Caco-2 (cell line): ENCODE measurements at regions not wholly inside any gene's neighbourhood (a gene's known extent, or its start where the extent isn't known, plus 50 kb on each side); places are given as distances from the start of the nearest gene placed in this dataset.

ENCODE experiments used
- BruUV-seq: library from RNA; stranded (reverse); fragments of 400-500 nt; replicated peaks from 2 replicates; lab custom pipeline; 2021; lab: Mats Ljungman, UMichigan
- CTCF ChIA-PET: fragments of 300-600 bp; sonication (Branson Sonifier 250); formaldehyde crosslinking; loops from one replicate; lab custom pipeline; 2022; ENCODE audit warnings: antibody characterized with exemption; lab: Charles Lee
- POLR2A ChIA-PET: fragments of 300-600 bp; sonication (Branson Sonifier 250); formaldehyde crosslinking; loops from one replicate; lab custom pipeline; 2022; ENCODE audit warnings: antibody characterized with exemption; lab: Charles Lee
- DNase-seq, 2 experiments: peaks; one replicate each; pipeline versions ENCODE4 v3.0.0 to v3.0.0-alpha.2; 2020 to 2022
- H3K27me3 ChIP-seq: replicated peaks from 2 replicates; pipeline ENCODE4 v1.6.0; 2011; ENCODE audit warnings: low read length; ENCODE audit not compliant: control insufficient read depth, insufficient read depth
- H3K36me3 ChIP-seq: 2 replicates; pipeline ENCODE4 v1.5.1; 2011; ENCODE audit warnings: low read length; ENCODE audit not compliant: control insufficient read depth, insufficient read depth
- H3K4me1 ChIP-seq: fragments of 250-450 bp; sonication (Bioruptor Pico); 2 replicates; pipeline ENCODE4 v1.5.1; 2020; ENCODE audit warnings: mild to moderate bottlenecking
- H3K4me3 ChIP-seq: 2 replicates; pipeline ENCODE4 v1.5.1; 2011; ENCODE audit warnings: low read depth, mild to moderate bottlenecking, control low read depth, low read length
- H3K9me3 ChIP-seq: fragments of 250-450 bp; sonication (Bioruptor Pico); 2 replicates; pipeline ENCODE4 v1.5.1; 2020; ENCODE audit warnings: mild to moderate bottlenecking, moderate library complexity
- H3K27ac Mint-ChIP-seq: one replicate; pipeline ENCODE4 v1.8.0; 2022; ENCODE audit warnings: mixed read lengths; ENCODE audit not compliant: unreplicated experiment
- H3K27me3 Mint-ChIP-seq: one replicate; pipeline ENCODE4 v1.8.0; 2022; ENCODE audit warnings: mixed read lengths; ENCODE audit not compliant: insufficient read depth, unreplicated experiment
- H3K36me3 Mint-ChIP-seq: one replicate; pipeline ENCODE4 v1.8.0; 2022; ENCODE audit warnings: mild to moderate bottlenecking, mixed read lengths; ENCODE audit not compliant: insufficient read depth, unreplicated experiment
- H3K4me1 Mint-ChIP-seq: one replicate; pipeline ENCODE4 v1.8.0; 2022; ENCODE audit warnings: low read depth, mixed read lengths; ENCODE audit not compliant: unreplicated experiment
- H3K4me3 Mint-ChIP-seq: one replicate; pipeline ENCODE4 v1.8.0; 2022; ENCODE audit warnings: mild to moderate bottlenecking, moderate library complexity, mixed read lengths; ENCODE audit not compliant: unreplicated experiment
- H3K9me3 Mint-ChIP-seq: one replicate; pipeline ENCODE4 v1.8.0; 2022; ENCODE audit warnings: mixed read lengths; ENCODE audit not compliant: unreplicated experiment
- intact Hi-C: fragments of 100-400 bp; cut with micrococcal nuclease; formaldehyde crosslinking; loops from one replicate; pipeline ENCODE4 v1.10.0; 2022; ENCODE audit not compliant: unreplicated experiment
- TF ChIP-seq, protein P1 (sequence below), 2 experiments: fragments of 200-600 bp in 1 of 2; IDR thresholded peaks; 1 replicate in 1 of 2; 2 replicates in 1 of 2; pipeline versions ENCODE4 v1.5.1 to v1.8.0; 2011 to 2022; ENCODE audit warnings: antibody characterized with exemption in 1 of 2, control low read depth in 1 of 2, inconsistent platforms in 1 of 2, low read depth in 1 of 2, low read length in 1 of 2, mild to moderate bottlenecking in 1 of 2, moderate library complexity in 1 of 2; ENCODE audit not compliant: insufficient read depth in 1 of 2, severe bottlenecking in 1 of 2, unreplicated experiment in 1 of 2

DNA sequence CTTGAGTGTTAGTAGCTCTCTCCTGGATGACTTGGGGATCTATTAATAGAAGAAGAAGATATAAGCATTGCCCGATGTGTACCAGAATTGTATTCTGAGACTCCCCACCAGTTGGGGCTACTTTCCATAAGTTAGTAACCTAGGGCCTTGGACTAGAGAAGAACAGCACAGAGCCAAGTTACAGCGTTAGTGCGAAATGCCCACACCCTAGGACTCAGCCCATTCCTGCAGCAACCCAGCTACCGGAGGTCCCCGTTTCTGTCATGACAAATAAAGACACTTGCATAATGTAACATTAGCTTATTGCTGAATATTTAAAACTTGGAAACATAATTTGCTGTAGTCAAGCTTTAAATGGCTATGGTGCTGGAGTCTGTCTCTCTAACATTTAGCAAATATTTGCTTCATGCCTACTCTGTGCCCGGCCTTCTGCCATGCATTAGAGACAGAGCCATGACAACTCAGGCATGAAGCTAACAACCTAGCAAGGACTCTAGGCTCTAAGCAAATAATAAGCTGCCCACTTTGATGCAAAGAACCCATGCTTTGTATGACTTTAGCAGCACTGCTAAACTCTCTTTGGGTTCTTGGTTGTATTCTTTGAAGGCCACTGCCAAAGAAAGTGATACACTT lies 103.4 kb upstream of the COL21A1 start:
- no peaks in the 10 kb centered on the region for H3K27me3 Mint-ChIP-seq
- TF ChIP-seq, protein P1, sequence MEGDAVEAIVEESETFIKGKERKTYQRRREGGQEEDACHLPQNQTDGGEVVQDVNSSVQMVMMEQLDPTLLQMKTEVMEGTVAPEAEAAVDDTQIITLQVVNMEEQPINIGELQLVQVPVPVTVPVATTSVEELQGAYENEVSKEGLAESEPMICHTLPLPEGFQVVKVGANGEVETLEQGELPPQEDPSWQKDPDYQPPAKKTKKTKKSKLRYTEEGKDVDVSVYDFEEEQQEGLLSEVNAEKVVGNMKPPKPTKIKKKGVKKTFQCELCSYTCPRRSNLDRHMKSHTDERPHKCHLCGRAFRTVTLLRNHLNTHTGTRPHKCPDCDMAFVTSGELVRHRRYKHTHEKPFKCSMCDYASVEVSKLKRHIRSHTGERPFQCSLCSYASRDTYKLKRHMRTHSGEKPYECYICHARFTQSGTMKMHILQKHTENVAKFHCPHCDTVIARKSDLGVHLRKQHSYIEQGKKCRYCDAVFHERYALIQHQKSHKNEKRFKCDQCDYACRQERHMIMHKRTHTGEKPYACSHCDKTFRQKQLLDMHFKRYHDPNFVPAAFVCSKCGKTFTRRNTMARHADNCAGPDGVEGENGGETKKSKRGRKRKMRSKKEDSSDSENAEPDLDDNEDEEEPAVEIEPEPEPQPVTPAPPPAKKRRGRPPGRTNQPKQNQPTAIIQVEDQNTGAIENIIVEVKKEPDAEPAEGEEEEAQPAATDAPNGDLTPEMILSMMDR (IDR thresholded peaks at IDR 0.05; ENCODE audit: insufficient read depth in 1 of 2, low read depth in 1 of 2, low read length in 1 of 2, severe bottlenecking in 1 of 2, unreplicated experiment in 1 of 2): no peak
- no peak overlapping the region for H3K4me3 Mint-ChIP-seq
- no peaks in the 10 kb centered on the region for H3K36me3 ChIP-seq
- ChIA-PET POLR2A (no interaction called here), CTCF (interaction anchor here (0.8 kb wide), 1 partner anchor 242 kb away, joined by 4 read pairs; no protein-coding TSS in a partner anchor)
- no peak overlapping the region for H3K4me3 ChIP-seq
- H3K9me3 Mint-ChIP-seq: peaks cover 11% of the 10 kb centered on the region
- no peaks in the 10 kb centered on the region for H3K27me3 ChIP-seq
- H3K9me3 ChIP-seq: no peaks in the 10 kb centered on the region
- H3K4me1 Mint-ChIP-seq: no peaks in the 10 kb centered on the region
- intact Hi-C loops: loop anchor here (10.0 kb wide), 1 partner anchor 504 kb away; no protein-coding TSS in a partner anchor
- DNase-seq: no peak
- no peak overlapping the region for H3K27ac Mint-ChIP-seq
- no peaks in the 10 kb centered on the region for H3K36me3 Mint-ChIP-seq
- no peaks in the 10 kb centered on the region for H3K4me1 ChIP-seq
- BruUV-seq: no TSS peak

DNA sequence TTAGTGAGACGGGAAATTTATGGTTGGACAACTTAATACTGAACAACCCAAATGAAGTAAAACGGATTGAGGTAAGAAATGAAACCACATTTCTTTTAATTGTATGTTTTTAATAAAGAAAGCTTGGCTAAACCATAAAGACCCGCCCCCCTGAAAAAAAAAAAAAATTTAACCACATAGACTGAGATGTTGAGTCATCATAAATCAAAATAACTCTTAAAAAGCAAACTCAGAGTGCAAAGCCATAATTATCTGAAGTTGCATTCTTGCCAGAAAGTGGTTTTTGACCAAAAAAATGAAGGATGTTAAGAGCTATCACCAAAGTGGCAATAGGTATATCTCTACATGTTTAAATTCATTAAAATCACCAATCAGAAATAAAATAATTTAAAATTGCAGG lies 101.8 kb upstream of the COL21A1 start:
- Mint-ChIP-seq H3K4me1 (no peaks in the 10 kb centered on the region), H3K27me3 (no peaks in the 10 kb centered on the region), H3K4me3 (no peak overlapping the region), H3K36me3 (no peaks in the 10 kb centered on the region), H3K9me3 (peaks cover 11% of the 10 kb centered on the region), H3K27ac (no peak overlapping the region)
- CTCF ChIA-PET: no interaction called here
- BruUV-seq: no TSS peak
- Histone ChIP-seq H3K4me1 (no peaks in the 10 kb centered on the region), H3K36me3 (no peaks in the 10 kb centered on the region), H3K4me3 (no peak overlapping the region), H3K9me3 (no peaks in the 10 kb centered on the region), H3K27me3 (no peaks in the 10 kb centered on the region)
- TF ChIP-seq, protein P1 (IDR thresholded peaks at IDR 0.05; ENCODE audit: insufficient read depth in 1 of 2, low read depth in 1 of 2, low read length in 1 of 2, severe bottlenecking in 1 of 2, unreplicated experiment in 1 of 2): no peak
- POLR2A ChIA-PET: no interaction called here
- DNase-seq: no peak
- intact Hi-C loops: no loop called here

DNA sequence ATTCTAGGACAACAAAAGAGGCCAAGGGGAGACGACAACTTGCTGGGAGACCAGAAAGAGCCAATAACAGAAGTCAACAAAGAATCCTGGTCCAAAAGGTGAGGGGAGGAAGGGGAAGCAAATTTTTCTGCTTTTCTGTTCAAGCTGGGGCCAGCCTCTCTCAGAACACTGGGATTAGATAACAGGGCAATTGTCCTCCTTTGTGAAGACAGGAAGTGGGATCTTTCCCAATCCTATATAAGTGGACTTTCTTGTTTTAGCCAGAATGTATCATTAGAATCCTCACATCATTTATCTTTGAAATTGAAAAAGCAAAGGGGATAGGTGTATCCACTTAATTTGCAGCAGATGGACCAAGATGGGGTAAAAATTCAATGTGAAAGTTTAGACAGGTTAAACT lies 101.2 kb upstream of the COL21A1 start:
- BruUV-seq: no TSS peak
- intact Hi-C loops: no loop called here
- no peak overlapping the region for H3K27ac Mint-ChIP-seq

More for the DNA sequence above, 101.2 kb upstream of the COL21A1 start:
- Mint-ChIP-seq H3K4me3 (no peak overlapping the region), H3K36me3 (no peaks in the 10 kb centered on the region), H3K9me3 (peaks cover 6% of the 10 kb centered on the region), H3K27me3 (no peaks in the 10 kb centered on the region), H3K4me1 (no peaks in the 10 kb centered on the region)
- ChIA-PET CTCF (no interaction called here), POLR2A (no interaction called here)
- TF ChIP-seq, protein P1 (IDR thresholded peaks at IDR 0.05; ENCODE audit: insufficient read depth in 1 of 2, low read depth in 1 of 2, low read length in 1 of 2, severe bottlenecking in 1 of 2, unreplicated experiment in 1 of 2): no peak
- no peak for DNase-seq
- Histone ChIP-seq H3K4me1 (no peaks in the 10 kb centered on the region), H3K9me3 (no peaks in the 10 kb centered on the region), H3K27me3 (no peaks in the 10 kb centered on the region), H3K4me3 (no peak overlapping the region), H3K36me3 (no peaks in the 10 kb centered on the region)
